PC-3 (cell line): ENCODE measurements at regions not wholly inside any gene's neighbourhood (a gene's known extent, or its start where the extent isn't known, plus 50 kb on each side); places are given as distances from the start of the nearest gene placed in this dataset.

Experiments used
- ATAC-seq: fragments of 200-7000 bp; cut with Tn5 transposase; 2 replicates; pipeline ENCODE4 v1.9.1; 2020; ENCODE audit warnings: mild to moderate bottlenecking, moderate library complexity
- BruUV-seq: library from RNA; stranded (reverse); fragments of 400-500 nt; replicated peaks from 2 replicates; lab custom pipeline; 2021; lab: Mats Ljungman, UMichigan
- CTCF ChIA-PET: fragments of 300-600 bp; sonication (Branson Sonifier 250); formaldehyde crosslinking; loops from one replicate; lab custom pipeline; 2022; ENCODE audit warnings: antibody characterized with exemption; lab: Charles Lee
- POLR2A ChIA-PET: fragments of 300-600 bp; sonication (Branson Sonifier 250); formaldehyde crosslinking; loops from one replicate; lab custom pipeline; 2022; ENCODE audit warnings: antibody characterized with exemption; ENCODE audit not compliant: unreplicated experiment; lab: Charles Lee
- DNase-seq: peaks from one replicate; pipeline ENCODE4 v3.0.0-alpha.2; 2015
- H2AFZ ChIP-seq: fragments of 300-600 bp; sonication (generic); 2 replicates; pipeline ENCODE4 v1.6.0; 2016; ENCODE audit warnings: antibody characterized with exemption, low read length
- H3F3A ChIP-seq: fragments of 300-600 bp; sonication (generic); one replicate; pipeline ENCODE4 v1.6.0; 2017; ENCODE audit warnings: antibody characterized with exemption, low read length, control low read depth, mild to moderate bottlenecking; ENCODE audit not compliant: unreplicated experiment
- H3K27ac ChIP-seq: fragments of 300-600 bp; sonication (generic); 2 replicates; pipeline ENCODE4 v1.5.1; 2016; ENCODE audit warnings: mild to moderate bottlenecking, low read length
- H3K27me3 ChIP-seq: fragments of 300-600 bp; sonication (generic); 2 replicates; pipeline ENCODE4 v1.6.1; 2016; ENCODE audit warnings: low read length, mixed read lengths
- H3K36me3 ChIP-seq: fragments of 300-600 bp; sonication (generic); 2 replicates; pipeline ENCODE4 v1.6.1; 2016; ENCODE audit warnings: low read depth, mixed run types, low read length, mixed read lengths
- H3K4me1 ChIP-seq: fragments of 300-600 bp; sonication (generic); 2 replicates; pipeline ENCODE4 v1.5.1; 2016; ENCODE audit warnings: low read length; ENCODE audit not compliant: insufficient read depth
- H3K4me2 ChIP-seq: fragments of 300-600 bp; sonication (generic); 2 replicates; pipeline ENCODE4 v1.6.0; 2016; ENCODE audit warnings: low read length
- H3K4me3 ChIP-seq: fragments of 300-600 bp; sonication (generic); 2 replicates; pipeline ENCODE4 v1.5.1; 2016; ENCODE audit warnings: mild to moderate bottlenecking, low read length, mixed read lengths
- H3K79me2 ChIP-seq: fragments of 300-600 bp; sonication (generic); 2 replicates; pipeline ENCODE4 v1.6.1; 2017; ENCODE audit warnings: low read length, mixed read lengths
- H3K9ac ChIP-seq: fragments of 300-600 bp; sonication (generic); 2 replicates; pipeline ENCODE4 v1.6.0; 2016; ENCODE audit warnings: mild to moderate bottlenecking, low read length
- H3K9me2 ChIP-seq: fragments of 300-600 bp; sonication (generic); replicated peaks from 2 replicates; pipeline ENCODE4 v1.6.1; 2016; ENCODE audit warnings: mixed run types, low read length, mixed read lengths
- H3K9me3 ChIP-seq: fragments of 300-600 bp; sonication (generic); 2 replicates; pipeline ENCODE4 v1.6.1; 2016; ENCODE audit warnings: low read length, mixed read lengths
- H4K20me1 ChIP-seq: fragments of 300-600 bp; sonication (generic); 2 replicates; pipeline ENCODE4 v1.6.1; 2016; ENCODE audit warnings: low read length, mixed read lengths
- EZH2 ChIP-seq: fragments of 300-600 bp; sonication (generic); IDR thresholded peaks from one replicate; pipeline ENCODE4 v1.6.1; 2017; ENCODE audit warnings: antibody characterized with exemption, mild to moderate bottlenecking, low read length; ENCODE audit not compliant: unreplicated experiment
- EZH2phosphoT487 ChIP-seq: fragments of 300-600 bp; sonication (generic); IDR thresholded peaks from 2 replicates; pipeline ENCODE4 v1.6.1; 2018; ENCODE audit warnings: mild to moderate bottlenecking, antibody characterized with exemption, low read length, borderline replicate concordance
- intact Hi-C: fragments of 100-400 bp; cut with micrococcal nuclease; formaldehyde crosslinking; loops from 2 replicates; pipeline ENCODE4 v1.9.0; 2023
- TF ChIP-seq, protein P1 (sequence below): fragments of 300-600 bp; sonication (generic); conservative IDR thresholded peaks from 2 replicates; pipeline ENCODE4 v1.5.1; 2017; ENCODE audit warnings: antibody characterized with exemption, low read depth, mild to moderate bottlenecking, low read length

- no TSS peak for BruUV-seq
- TF ChIP-seq, protein P1, sequence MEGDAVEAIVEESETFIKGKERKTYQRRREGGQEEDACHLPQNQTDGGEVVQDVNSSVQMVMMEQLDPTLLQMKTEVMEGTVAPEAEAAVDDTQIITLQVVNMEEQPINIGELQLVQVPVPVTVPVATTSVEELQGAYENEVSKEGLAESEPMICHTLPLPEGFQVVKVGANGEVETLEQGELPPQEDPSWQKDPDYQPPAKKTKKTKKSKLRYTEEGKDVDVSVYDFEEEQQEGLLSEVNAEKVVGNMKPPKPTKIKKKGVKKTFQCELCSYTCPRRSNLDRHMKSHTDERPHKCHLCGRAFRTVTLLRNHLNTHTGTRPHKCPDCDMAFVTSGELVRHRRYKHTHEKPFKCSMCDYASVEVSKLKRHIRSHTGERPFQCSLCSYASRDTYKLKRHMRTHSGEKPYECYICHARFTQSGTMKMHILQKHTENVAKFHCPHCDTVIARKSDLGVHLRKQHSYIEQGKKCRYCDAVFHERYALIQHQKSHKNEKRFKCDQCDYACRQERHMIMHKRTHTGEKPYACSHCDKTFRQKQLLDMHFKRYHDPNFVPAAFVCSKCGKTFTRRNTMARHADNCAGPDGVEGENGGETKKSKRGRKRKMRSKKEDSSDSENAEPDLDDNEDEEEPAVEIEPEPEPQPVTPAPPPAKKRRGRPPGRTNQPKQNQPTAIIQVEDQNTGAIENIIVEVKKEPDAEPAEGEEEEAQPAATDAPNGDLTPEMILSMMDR: peak; percentile 73
- TF ChIP-seq EZH2 (no peak), EZH2phosphoT487 (no peak)
- DNase-seq: peak; percentile 90
- Histone ChIP-seq H2AFZ (peak overlapping the region; percentile 88), H3K79me2 (no peaks in the 10 kb centered on the region), H3K27me3 (no peaks in the 10 kb centered on the region), H3K4me2 (no peak overlapping the region), H4K20me1 (no peaks in the 10 kb centered on the region), H3K4me3 (no peak overlapping the region), H3K9ac (peak overlapping the region; percentile 42; the same call in 1 of the 2 replicates), H3K27ac (peak overlapping the region; percentile 23), H3F3A (no peaks in the 10 kb centered on the region), H3K4me1 (no peaks in the 10 kb centered on the region), H3K36me3 (no peaks in the 10 kb centered on the region), H3K9me3 (no peaks in the 10 kb centered on the region), H3K9me2 (no peaks in the 10 kb centered on the region)
- peak; percentile 86 for ATAC-seq
- ChIA-PET POLR2A (no interaction called here), CTCF (no interaction called here)
- intact Hi-C loops: loop anchor here (1.0 to 10.0 kb wide), 3 partner anchors 211 to 362 kb away; no protein-coding TSS in a partner anchor
Observed at GRCh38 chr9:25964239-25964638, 286.0 kb upstream of the TUSC1 start.

DNA sequence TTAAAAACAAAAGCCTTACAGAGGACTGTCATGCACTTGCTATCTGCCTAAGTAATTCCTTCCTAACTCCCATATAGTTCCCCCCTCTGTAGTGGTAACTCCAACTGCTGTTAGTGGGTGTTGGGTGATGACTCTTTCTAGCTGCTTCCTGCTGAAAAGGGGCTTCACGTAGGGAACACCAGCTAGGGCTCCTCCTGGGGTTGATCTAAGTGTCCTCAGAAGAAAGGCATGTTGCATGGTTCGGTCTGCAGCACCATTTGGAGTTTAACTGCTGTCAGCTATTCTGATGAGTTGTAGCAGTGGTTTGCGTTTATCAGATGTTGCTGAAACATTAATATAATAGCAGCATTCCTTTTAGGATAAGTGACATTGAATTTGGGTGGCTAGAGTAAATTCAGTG lies 281.9 kb upstream of the TUSC1 start:
- TF ChIP-seq EZH2 (no peak), EZH2phosphoT487 (no peak)
- TF ChIP-seq, protein P1: no peak
- no peak for ATAC-seq

DNA sequence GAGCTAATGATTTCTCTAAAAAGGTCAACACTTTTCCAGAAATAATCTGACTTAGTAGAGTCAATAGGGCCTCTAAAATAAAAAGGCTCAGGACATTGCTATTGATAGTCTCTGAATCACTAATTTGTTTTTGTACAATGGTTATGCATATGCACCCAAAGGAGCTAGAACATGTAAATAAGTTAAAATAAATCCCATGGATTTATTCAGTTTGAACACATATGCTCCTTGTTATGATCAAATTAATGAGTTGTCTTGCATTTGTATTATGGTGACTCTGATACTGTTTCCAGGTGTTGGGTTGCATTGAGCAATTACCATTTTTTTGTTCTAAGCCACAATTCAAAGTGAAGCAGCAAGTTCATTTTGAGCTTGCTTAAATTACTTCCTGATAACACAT lies 276.0 kb upstream of the TUSC1 start:
- Histone ChIP-seq H3K9me3 (no peaks in the 10 kb centered on the region), H3K4me3 (no peak overlapping the region), H3F3A (no peaks in the 10 kb centered on the region), H3K4me2 (no peak overlapping the region), H3K4me1 (no peaks in the 10 kb centered on the region), H3K36me3 (no peaks in the 10 kb centered on the region), H3K9ac (no peak overlapping the region), H3K27me3 (no peaks in the 10 kb centered on the region), H4K20me1 (no peaks in the 10 kb centered on the region), H3K79me2 (no peaks in the 10 kb centered on the region), H3K9me2 (no peaks in the 10 kb centered on the region), H2AFZ (no peak overlapping the region), H3K27ac (no peak overlapping the region)
- POLR2A ChIA-PET: no interaction called here
- TF ChIP-seq EZH2phosphoT487 (no peak), EZH2 (no peak)
- TF ChIP-seq, protein P1: no peak
- no TSS peak for BruUV-seq
- CTCF ChIA-PET: no interaction called here
- intact Hi-C loops: no loop called here
- ATAC-seq (no peak), DNase-seq (no peak)

More for the DNA sequence above, 281.9 kb upstream of the TUSC1 start:
- H3K4me3 ChIP-seq: no peak overlapping the region
- POLR2A ChIA-PET: no interaction called here
- H3K9me2 ChIP-seq: no peaks in the 10 kb centered on the region
- no peaks in the 10 kb centered on the region for H3K9me3 ChIP-seq
- no peak for DNase-seq
- no peak overlapping the region for H2AFZ ChIP-seq
- no peak overlapping the region for H3K27ac ChIP-seq
- no peaks in the 10 kb centered on the region for H3K36me3 ChIP-seq
- no peaks in the 10 kb centered on the region for H3K4me1 ChIP-seq
- CTCF ChIA-PET: no interaction called here
- H4K20me1 ChIP-seq: no peaks in the 10 kb centered on the region
- H3K27me3 ChIP-seq: no peaks in the 10 kb centered on the region
- intact Hi-C loops: loop anchor here (10.0 kb wide), 2 partner anchors 215 to 305 kb away; no protein-coding TSS in a partner anchor
- H3F3A ChIP-seq: no peaks in the 10 kb centered on the region
- BruUV-seq: no TSS peak
- no peak overlapping the region for H3K4me2 ChIP-seq
- H3K9ac ChIP-seq: no peak overlapping the region
- no peaks in the 10 kb centered on the region for H3K79me2 ChIP-seq
